ENCODE measurements at regions not wholly inside any gene's neighbourhood (a gene's known extent, or its start where the extent isn't known, plus 50 kb on each side); places are given as distances from the start of the nearest gene placed in this dataset.
"Not testable (repeated sequence)": the region's sequence is repeated elsewhere in the genome, so short reads cannot be mapped to it uniquely, and the experiment has no call there.

GRCh38 chr15:72866182-72866581 lies 82.6 kb upstream of the ADPGK start:
- no peak for DNase-seq

DNA sequence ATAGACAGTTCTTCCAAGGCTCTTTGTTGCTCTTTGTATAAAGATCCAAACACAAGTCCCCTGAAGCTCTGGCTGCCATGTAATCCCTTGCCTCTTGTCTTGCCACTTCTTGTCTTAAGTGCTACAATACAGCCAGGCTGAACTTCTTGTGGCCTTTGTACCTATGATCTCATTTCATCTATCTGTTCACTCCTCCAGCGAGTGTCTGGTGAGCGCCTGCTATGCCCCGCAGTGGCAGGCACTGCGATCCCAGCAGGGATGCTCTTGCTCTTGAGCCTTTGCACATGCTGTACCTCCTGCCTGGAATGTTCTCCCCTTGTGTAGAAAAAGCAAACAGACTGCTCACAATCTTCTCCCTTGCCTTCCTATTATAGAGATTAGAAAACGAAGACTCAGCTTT lies 81.9 kb upstream of the ADPGK start:
- no peak for DNase-seq

- no peak for DNase-seq
These were observed 81.1 kb upstream of the ADPGK start for GRCh38 chr15:72864681-72865080.

DNA sequence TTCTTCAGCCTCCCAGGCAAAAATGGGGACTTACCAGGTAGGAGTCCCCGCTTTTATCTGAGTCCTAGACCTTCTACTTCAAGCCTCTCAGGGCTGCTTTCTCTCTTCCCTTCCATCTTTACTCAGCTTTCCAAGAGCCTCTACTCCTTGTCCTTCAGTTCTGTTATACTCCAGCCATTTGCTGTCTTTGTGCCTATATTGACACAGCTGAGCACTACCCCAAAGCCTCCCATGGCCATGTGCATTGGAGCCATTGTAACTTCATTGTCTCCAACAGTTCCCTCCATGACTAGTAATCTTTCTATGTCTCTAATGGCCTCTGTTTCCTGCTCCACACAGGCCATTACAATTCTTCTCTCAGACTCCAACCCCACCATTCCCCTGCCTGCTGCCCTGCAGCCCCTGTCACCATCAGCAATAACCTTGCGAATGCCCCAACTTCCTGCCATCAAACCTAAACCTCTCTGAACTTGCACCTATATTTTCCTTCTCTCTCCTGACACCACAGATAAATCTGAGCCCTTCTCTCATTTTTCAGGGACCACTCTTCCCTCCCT lies 77.9 kb upstream of the ADPGK start:
- no peak for DNase-seq

DNA sequence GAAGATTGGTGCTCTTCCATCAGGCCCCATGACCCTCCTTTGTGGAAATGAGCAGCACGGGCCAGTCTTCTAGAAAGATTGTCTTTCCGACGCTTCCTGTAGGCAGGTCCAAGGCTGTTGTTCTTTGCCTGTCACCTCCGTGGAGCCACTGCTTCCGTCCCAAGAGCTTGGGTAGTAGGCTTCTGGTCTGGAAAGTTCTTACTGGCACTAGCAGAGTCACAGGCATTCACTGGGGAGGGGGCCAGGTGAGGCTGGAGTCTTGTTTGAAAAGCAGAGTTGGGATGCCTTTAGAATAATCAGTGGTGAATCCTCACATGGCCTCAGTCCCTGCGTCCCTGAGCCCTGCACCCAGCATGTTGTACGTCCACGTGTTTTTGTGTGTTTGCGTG lies 76.2 kb upstream of the ADPGK start:
- DNase-seq: no peak

- DNase-seq: no peak
These were observed 75.6 kb upstream of the ADPGK start for GRCh38 chr15:72859017-72859756.

- no peak for DNase-seq
These were observed 74.6 kb upstream of the ADPGK start for GRCh38 chr15:72858205-72858604.

DNA sequence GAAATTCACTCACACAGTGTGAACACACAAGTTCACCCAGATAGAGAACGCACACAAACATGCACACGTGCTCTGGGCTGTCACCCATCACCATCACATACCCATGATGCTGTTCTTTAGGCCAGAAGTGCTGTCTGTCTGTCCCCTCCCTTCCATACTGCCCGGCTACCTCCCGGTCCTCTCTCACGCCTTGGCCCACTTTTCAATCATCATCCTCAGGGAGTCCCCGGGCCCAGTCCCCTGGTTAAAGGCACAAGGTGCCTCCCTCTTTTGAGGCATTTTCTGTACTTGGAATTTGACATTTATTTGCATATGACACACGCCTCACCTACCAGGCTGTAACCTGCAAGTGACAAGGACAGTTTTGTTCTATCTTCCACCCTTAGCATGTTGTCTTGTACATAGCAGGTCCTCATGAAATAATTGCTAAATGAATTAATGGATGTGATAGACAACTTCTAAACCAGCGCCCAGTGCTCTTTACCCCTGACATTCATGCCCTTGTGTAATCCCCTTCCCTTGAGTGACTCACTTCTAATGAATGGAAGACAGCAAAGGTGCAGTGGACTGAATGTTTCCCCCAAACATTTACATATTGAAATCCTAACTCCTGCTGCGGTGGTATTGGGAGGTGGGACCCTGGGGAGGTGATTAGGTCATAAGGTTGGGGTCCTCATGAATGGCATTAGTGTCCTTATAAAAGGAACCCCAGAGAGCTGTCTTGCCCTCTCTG lies 73.9 kb upstream of the ADPGK start:
- DNase-seq: no peak

DNA sequence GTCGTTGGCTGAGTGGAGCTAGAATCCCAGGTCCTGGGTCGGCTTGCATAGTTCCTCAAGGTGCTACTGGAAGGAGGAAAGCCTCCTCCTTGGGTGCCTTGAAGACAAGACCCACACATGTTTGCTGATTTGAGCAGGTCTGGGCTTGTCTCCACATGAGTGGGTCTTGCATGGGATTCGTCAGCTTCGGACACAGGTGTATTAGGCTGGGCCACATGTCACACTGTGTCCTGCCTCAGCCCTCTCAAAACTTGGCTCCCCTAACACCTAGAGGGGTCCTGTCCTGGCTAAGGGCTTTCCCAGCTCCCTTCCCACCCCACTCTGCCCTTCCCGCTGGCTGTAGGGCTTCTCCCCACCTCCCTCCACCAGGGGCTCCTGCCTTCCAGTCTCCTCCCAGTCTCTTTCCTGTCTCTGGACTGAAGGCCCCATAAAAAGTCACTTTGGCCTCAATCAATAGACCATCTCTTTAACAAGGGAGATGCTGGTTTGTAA lies 73.0 kb upstream of the ADPGK start:
- no peak for DNase-seq

DNA sequence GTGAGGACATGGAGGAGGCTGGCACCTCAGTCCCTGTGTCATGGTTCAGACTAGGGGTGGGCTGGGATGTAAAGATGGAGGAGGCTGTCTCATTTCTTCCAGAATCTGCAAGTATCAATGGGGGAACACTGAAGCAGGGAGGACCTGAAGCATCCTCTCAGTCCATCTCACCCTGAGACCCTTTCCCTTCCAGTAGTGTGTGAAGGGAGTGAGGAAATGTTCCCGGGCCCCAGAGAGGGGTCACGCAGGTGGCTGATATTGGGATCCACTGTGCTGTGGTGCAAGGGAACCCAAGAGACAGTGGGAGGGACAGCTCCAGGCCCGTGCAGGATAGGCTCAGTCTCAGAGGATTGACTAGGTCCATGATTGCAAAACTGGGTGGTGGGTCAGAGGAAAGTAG lies 72.2 kb upstream of the ADPGK start:
- DNase-seq: no peak

- peak; percentile 53 to 91 (median 86) for DNase-seq
These were observed 68.7 kb upstream of the ADPGK start for GRCh38 chr15:72852273-72852672.

GRCh38 chr15:72851586-72851985 lies 68.0 kb upstream of the ADPGK start:
- no peak for DNase-seq

- DNase-seq: no peak
These were observed 67.3 kb upstream of the ADPGK start for GRCh38 chr15:72850833-72851232.

GRCh38 chr15:72847806-72848205 lies 64.2 kb upstream of the ADPGK start:
- DNase-seq: no peak

DNA sequence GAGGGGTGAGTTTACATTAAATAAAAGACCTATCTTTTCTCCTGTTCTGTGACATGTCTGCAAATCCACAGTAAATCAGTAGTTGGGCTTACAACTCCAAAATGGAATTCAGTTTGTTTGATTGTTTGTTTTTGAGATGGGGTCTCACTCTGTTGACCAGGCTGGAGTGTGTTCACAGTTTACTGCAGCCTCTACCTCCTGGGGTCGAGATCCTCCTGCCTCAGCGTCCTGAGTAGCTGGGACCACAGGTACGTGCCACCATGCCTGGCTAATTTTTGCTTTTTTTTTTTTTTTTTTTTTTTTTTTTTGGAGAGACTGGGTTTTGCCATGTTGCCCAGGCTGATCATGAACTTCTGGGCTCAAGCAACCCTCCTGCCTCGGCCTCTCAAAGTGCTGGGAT lies 63.5 kb upstream of the ADPGK start:
- DNase-seq: no peak

GRCh38 chr15:72845981-72846383 lies 62.4 kb upstream of the ADPGK start:
- DNase-seq: peak in 1 of 3 donors; percentile 52

GRCh38 chr15:72844067-72844466 lies 60.5 kb upstream of the ADPGK start:
- DNase-seq: no peak

DNA sequence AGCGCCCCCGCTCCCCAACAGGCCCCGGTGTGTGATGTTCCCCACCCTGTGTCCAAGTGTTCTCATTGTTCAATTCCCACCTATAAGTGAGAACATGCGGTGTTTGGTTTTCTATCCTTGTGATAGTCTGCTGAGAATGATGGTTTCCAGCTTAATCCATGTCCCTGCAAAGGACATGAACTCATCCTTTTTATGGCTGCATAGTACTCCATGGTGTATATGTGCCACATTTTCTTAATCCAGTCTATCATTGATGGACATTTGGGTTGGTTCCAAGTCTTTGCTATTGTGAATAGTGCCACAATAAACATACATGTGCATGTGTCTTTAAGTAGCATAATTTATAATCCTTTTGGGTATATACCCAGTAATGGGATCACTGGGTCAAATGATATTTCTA lies 59.8 kb upstream of the ADPGK start:
- DNase-seq: not testable (repeated sequence)

GRCh38 chr15:72840114-72840513 lies 56.6 kb upstream of the ADPGK start:
- DNase-seq: no peak

- no peak for DNase-seq
These were observed 54.8 kb upstream of the ADPGK start for GRCh38 chr15:72838311-72838731.

- DNase-seq: peak; percentile 30 to 41 (median 36)
These were observed 53.2 kb upstream of the ADPGK start for GRCh38 chr15:72836676-72837330.

GRCh38 chr15:72835294-72835890 lies 51.8 kb upstream of the ADPGK start:
- no peak for DNase-seq
